B cell (primary cell): ENCODE measurements at regions not wholly inside any gene's neighbourhood (a gene's known extent, or its start where the extent isn't known, plus 50 kb on each side); places are given as distances from the start of the nearest gene placed in this dataset.
A peak's percentile ranks its signal among the peaks of the same experiment; 100 is the strongest.

Experiments
- ATAC-seq: fragments of 200-7000 bp; cut with Tn5 transposase; one replicate; pipeline ENCODE4 v1.10.0; 2021; ENCODE audit warnings: low read depth, mild to moderate bottlenecking, moderate number of reproducible peaks, moderate library complexity
- CTCF ChIA-PET: fragments of 350-600 bp; sonication (Branson Sonifier 250); formaldehyde crosslinking; loops from one replicate; lab custom pipeline; 2021; ENCODE audit warnings: antibody characterized with exemption, inconsistent platforms; lab: Charles Lee
- POLR2A ChIA-PET: fragments of 350-600 bp; sonication (Branson Sonifier 250); formaldehyde crosslinking; loops from one replicate; lab custom pipeline; 2021; ENCODE audit warnings: antibody characterized with exemption; lab: Charles Lee
- DNase-seq: peaks from one replicate; pipeline ENCODE4 v3.0.0; 2013
- H2AFZ ChIP-seq: 2 replicates; pipeline ENCODE4 v1.6.1; 2012; ENCODE audit warnings: mild to moderate bottlenecking, low read depth, low read length; ENCODE audit not compliant: insufficient read depth, poor library complexity, severe bottlenecking
- H3K27ac ChIP-seq, 2 donors: 1 replicate in 1 of 2; 2 replicates in 1 of 2; pipeline ENCODE4 v1.5.1; 2012 to 2013; ENCODE audit warnings: low read length in 2 of 2, mild to moderate bottlenecking in 2 of 2, moderate library complexity in 1 of 2
- H3K27me3 ChIP-seq, 4 experiments: fragments of 200-600 bp in 1 of 4; sonication (generic) in 1 of 4; replicated peaks in 1 of 4; 1 replicate in 2 of 4; 2 replicates in 2 of 4; pipeline versions ENCODE4 v1.6.1 to v1.7.0; 2013 to 2016; ENCODE audit warnings: low read length in 3 of 4, mild to moderate bottlenecking in 2 of 4, mixed read lengths in 1 of 4, moderate library complexity in 1 of 4; ENCODE audit not compliant: insufficient read depth in 4 of 4, control insufficient read depth in 3 of 4; ENCODE audit errors: control extremely low read depth in 1 of 4
- H3K36me3 ChIP-seq, 2 experiments: replicated peaks in 1 of 2; 1 replicate in 1 of 2; 2 replicates in 1 of 2; pipeline versions ENCODE4 v1.6.1 to v1.7.1; 2013; ENCODE audit warnings: low read length in 1 of 2; ENCODE audit not compliant: insufficient read depth in 2 of 2, control insufficient read depth in 1 of 2; ENCODE audit errors: control extremely low read depth in 1 of 2, extremely low read depth in 1 of 2
- H3K4me1 ChIP-seq, 2 donors: fragments of 200-600 bp in 1 of 2; sonication (generic) in 1 of 2; 1 replicate in 1 of 2; 2 replicates in 1 of 2; pipeline versions ENCODE4 v1.5.1 to v1.6.1; 2013 to 2017; ENCODE audit warnings: low read length in 2 of 2; ENCODE audit not compliant: control insufficient read depth in 2 of 2, insufficient read depth in 2 of 2
- H3K4me2 ChIP-seq: replicated peaks from 2 replicates; pipeline ENCODE3; 2012; ENCODE audit warnings: mild to moderate bottlenecking, low read depth, low read length; ENCODE audit not compliant: poor library complexity, severe bottlenecking
- H3K4me3 ChIP-seq, 5 experiments: fragments of 200-600 bp in 1 of 5; sonication (generic) in 1 of 5; 1 replicate in 3 of 5; 2 replicates in 2 of 5; pipeline versions ENCODE4 v1.5.1 to v1.7.0; 2011 to 2016; ENCODE audit warnings: low read length in 4 of 5, mild to moderate bottlenecking in 4 of 5, low read depth in 2 of 5, control low read depth in 1 of 5, moderate library complexity in 1 of 5; ENCODE audit not compliant: insufficient read depth in 1 of 5; ENCODE audit errors: control extremely low read depth in 1 of 5, extremely low read depth in 1 of 5
- H3K79me2 ChIP-seq: fragments of 200-600 bp; sonication (generic); one replicate; pipeline ENCODE4 v1.6.0; 2016; ENCODE audit warnings: low read length; ENCODE audit not compliant: control insufficient read depth, insufficient read depth
- H3K9ac ChIP-seq: fragments of 200-600 bp; sonication (generic); 2 replicates; pipeline ENCODE4 v1.6.1; 2017; ENCODE audit warnings: mild to moderate bottlenecking, low read length, moderate library complexity
- H3K9me3 ChIP-seq, 3 donors: one replicate each; pipeline versions ENCODE4 v1.6.1 to v1.7.1; 2013; ENCODE audit warnings: low read length in 2 of 3; ENCODE audit not compliant: control insufficient read depth in 2 of 3, insufficient read depth in 1 of 3; ENCODE audit errors: control extremely low read depth in 1 of 3
- H4K20me1 ChIP-seq: 2 replicates; pipeline ENCODE4 v1.6.0; 2012; ENCODE audit warnings: mild to moderate bottlenecking, low read length; ENCODE audit not compliant: insufficient read depth, control insufficient read depth, poor library complexity, severe bottlenecking
- H3K27ac Mint-ChIP-seq: one replicate; pipeline ENCODE4 v1.8.0; 2021; ENCODE audit warnings: mixed read lengths
- H3K27me3 Mint-ChIP-seq: one replicate; pipeline ENCODE4 v1.8.0; 2021; ENCODE audit warnings: mixed read lengths
- H3K4me1 Mint-ChIP-seq: one replicate; pipeline ENCODE4 v1.8.0; 2021; ENCODE audit warnings: mixed read lengths
- H3K4me3 Mint-ChIP-seq: one replicate; pipeline ENCODE4 v1.8.0; 2021; ENCODE audit warnings: mixed read lengths
- H3K9me3 Mint-ChIP-seq: one replicate; pipeline ENCODE4 v1.8.0; 2022; ENCODE audit warnings: mixed read lengths; ENCODE audit not compliant: insufficient read depth
- EZH2 ChIP-seq: IDR thresholded peaks from 2 replicates; pipeline ENCODE4 v1.6.1; 2012; ENCODE audit warnings: borderline replicate concordance, low read depth, mild to moderate bottlenecking, moderate library complexity, low read length; ENCODE audit not compliant: insufficient read depth, poor library complexity, severe bottlenecking
- WGBS: methylation state at CpG from one replicate; pipeline ENCODE4 v1.1.5; 2013; ENCODE audit warnings: missing lambda C conversion rate; ENCODE audit not compliant: insufficient coverage; 5-methylcytosine and 5-hydroxymethylcytosine counted together
- intact Hi-C: fragments of 100-400 bp; cut with micrococcal nuclease; formaldehyde crosslinking; loops from one replicate; pipeline ENCODE4 v1.10.0; 2022
- TF ChIP-seq, protein P1 (sequence below): fragments of 200-600 bp; IDR thresholded peaks from one replicate; pipeline ENCODE4 v1.8.0; 2022; ENCODE audit warnings: antibody characterized with exemption, mild to moderate bottlenecking

GRCh38 chr6:37580176-37580955, 80.7 kb upstream of the CCDC167 start:
- WGBS: 91% methylated on average over 8 of the region's 11 CpGs
- no peak overlapping the region for H3K27ac ChIP-seq
- Mint-ChIP-seq H3K27me3 (no peaks in the 10 kb centered on the region), H3K9me3 (no peaks in the 10 kb centered on the region), H3K27ac (peak overlapping the region; percentile 63), H3K4me3 (no peak overlapping the region), H3K4me1 (peaks cover 18% of the 10 kb centered on the region)
- H3K9ac ChIP-seq: no peak overlapping the region
- H3K27me3 ChIP-seq: peaks cover 0 to 3% (median 0%) of the 10 kb centered on the region in 4 experiments
- no peaks in the 10 kb centered on the region for H3K79me2 ChIP-seq
- H3K4me1 ChIP-seq: peaks cover 15 to 16% of the 10 kb centered on the region in 2 donors
- no peaks in the 10 kb centered on the region for H4K20me1 ChIP-seq
- TF ChIP-seq, protein P1, sequence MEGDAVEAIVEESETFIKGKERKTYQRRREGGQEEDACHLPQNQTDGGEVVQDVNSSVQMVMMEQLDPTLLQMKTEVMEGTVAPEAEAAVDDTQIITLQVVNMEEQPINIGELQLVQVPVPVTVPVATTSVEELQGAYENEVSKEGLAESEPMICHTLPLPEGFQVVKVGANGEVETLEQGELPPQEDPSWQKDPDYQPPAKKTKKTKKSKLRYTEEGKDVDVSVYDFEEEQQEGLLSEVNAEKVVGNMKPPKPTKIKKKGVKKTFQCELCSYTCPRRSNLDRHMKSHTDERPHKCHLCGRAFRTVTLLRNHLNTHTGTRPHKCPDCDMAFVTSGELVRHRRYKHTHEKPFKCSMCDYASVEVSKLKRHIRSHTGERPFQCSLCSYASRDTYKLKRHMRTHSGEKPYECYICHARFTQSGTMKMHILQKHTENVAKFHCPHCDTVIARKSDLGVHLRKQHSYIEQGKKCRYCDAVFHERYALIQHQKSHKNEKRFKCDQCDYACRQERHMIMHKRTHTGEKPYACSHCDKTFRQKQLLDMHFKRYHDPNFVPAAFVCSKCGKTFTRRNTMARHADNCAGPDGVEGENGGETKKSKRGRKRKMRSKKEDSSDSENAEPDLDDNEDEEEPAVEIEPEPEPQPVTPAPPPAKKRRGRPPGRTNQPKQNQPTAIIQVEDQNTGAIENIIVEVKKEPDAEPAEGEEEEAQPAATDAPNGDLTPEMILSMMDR: no peak
- TF ChIP-seq EZH2: no peak
- ChIA-PET CTCF (interaction anchor here (0.7 to 1.8 kb wide), 5 partner anchors 9 to 111 kb away, joined by 3 to 5 read pairs (median 4); no protein-coding TSS in a partner anchor), POLR2A (no interaction called here)
- H3K4me2 ChIP-seq: no peak overlapping the region
- DNase-seq: no peak
- H2AFZ ChIP-seq: no peak overlapping the region
- no peaks in the 10 kb centered on the region for H3K9me3 ChIP-seq
- intact Hi-C loops: loop anchor here (5.0 kb wide), 1 partner anchor 112 kb away; no protein-coding TSS in a partner anchor
- H3K36me3 ChIP-seq: no peaks in the 10 kb centered on the region
- no peak overlapping the region for H3K4me3 ChIP-seq
- no peak for ATAC-seq

GRCh38 chr6:37579444-37580067, 79.9 kb upstream of the CCDC167 start:
- Histone ChIP-seq H3K4me2 (no peak overlapping the region), H3K27ac (no peak overlapping the region), H4K20me1 (no peaks in the 10 kb centered on the region), H3K9ac (no peak overlapping the region), H3K9me3 (no peaks in the 10 kb centered on the region), H3K79me2 (no peaks in the 10 kb centered on the region), H3K36me3 (no peaks in the 10 kb centered on the region), H2AFZ (no peak overlapping the region), H3K27me3 (peaks cover 0 to 3% (median 0%) of the 10 kb centered on the region in 4 experiments), H3K4me3 (no peak overlapping the region), H3K4me1 (peaks cover 15 to 16% of the 10 kb centered on the region in 2 donors)
- WGBS: 100% methylated on average over 2 of the region's 7 CpGs
- no peak for ATAC-seq
- no peaks in the 10 kb centered on the region for H3K27me3 Mint-ChIP-seq
- H3K9me3 Mint-ChIP-seq: no peaks in the 10 kb centered on the region
- TF ChIP-seq EZH2: no peak
- TF ChIP-seq, protein P1: no peak
- peaks cover 18% of the 10 kb centered on the region for H3K4me1 Mint-ChIP-seq
- CTCF ChIA-PET: interaction anchor here (0.7 to 1.8 kb wide), 5 partner anchors 9 to 112 kb away, joined by 3 to 5 read pairs (median 4); no protein-coding TSS in a partner anchor
- no peak overlapping the region for H3K4me3 Mint-ChIP-seq
- H3K27ac Mint-ChIP-seq: no peak overlapping the region
- intact Hi-C loops: loop anchor here (5.0 kb wide), 1 partner anchor 113 kb away; no protein-coding TSS in a partner anchor
- POLR2A ChIA-PET: no interaction called here
- DNase-seq: no peak
